ENCODE measurements at regions not wholly inside any gene's neighbourhood (a gene's known extent, or its start where the extent isn't known, plus 50 kb on each side); places are given as distances from the start of the nearest gene placed in this dataset.

- no peak for DNase-seq
These were observed 736.6 kb upstream of the GCFC2 start for GRCh38 chr2:76447294-76447693.

DNA sequence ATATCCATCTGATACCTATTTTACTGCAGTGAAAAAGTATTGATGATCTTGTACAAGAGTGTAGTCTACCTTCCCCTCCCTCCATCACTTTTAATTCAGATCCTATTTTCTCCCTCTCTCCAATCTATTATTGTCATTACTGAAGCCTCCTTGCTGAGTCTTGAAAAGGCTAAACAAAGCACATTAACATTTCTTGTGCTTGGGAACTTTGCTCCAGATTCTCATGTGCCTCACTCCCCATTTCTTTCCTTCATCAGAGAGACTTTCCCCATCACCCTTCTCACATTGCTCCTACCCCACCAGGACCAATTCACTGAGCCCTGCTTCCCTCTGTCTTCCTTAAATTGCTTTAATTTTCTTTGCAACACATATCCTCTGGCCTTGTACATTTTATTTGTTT lies 736.2 kb upstream of the GCFC2 start:
- DNase-seq = no peak

DNA sequence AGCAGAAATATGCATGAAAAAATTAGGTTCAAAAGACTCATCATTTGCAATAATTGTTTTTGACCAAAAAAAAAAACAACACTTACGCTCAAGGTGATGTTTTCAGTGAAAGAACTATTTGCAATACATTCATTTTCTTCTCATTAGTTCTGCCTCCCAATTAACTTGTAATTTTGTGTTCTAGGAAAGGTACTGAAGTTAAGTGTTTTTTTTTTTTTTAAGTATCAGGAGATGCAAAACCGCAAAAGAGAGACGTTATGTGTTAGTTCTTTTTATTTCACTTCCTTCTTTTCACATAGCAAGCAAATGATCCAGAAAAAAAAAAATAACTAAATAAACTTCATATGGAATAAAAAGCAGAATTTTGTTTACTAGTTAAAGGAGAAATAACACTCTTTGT lies 735.2 kb upstream of the GCFC2 start:
- DNase-seq = no peak

GRCh38 chr2:76444732-76445131 lies 734.0 kb upstream of the GCFC2 start:
- DNase-seq = no peak

GRCh38 chr2:76437564-76437963 lies 726.8 kb upstream of the GCFC2 start:
- no peak for DNase-seq

DNA sequence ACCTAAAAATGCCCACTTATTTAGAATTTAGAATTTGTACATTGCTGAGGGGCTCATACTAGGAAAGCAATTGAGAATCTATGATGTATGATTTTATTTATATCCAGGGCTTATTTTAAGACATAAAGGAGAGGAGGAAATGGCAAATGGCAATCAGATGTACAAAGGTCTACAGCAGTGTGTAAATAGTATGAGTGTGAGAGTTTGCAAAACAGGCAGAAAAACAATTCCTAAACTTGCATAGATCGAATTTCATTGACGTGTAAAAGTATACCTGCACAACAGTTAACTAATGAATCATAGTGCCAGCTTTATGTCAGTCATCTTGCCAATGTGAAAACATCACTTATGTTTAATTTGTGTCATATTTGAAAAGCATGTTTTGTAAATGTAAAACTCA lies 718.7 kb upstream of the GCFC2 start:
- no peak for DNase-seq

GRCh38 chr2:76427452-76427851 lies 716.7 kb upstream of the GCFC2 start:
- no peak for DNase-seq

DNA sequence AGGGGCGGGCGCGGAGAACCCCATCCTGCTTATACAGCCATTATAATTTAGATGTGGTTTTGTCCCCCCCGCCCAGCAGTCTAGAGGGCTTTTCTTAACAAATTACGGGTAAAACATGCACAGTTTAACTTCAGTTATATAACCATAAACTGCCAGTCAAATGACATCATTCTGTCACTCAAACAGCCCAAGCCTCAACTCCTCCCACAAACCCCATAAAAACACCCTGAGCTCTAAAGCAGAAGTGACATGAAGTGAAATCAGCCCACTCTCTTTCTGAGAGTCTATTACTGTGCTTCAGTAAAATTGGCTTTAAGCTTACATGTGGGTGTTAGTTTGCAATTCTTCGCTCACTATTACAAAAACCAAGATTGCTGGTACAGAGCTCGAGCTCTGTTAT lies 705.1 kb upstream of the GCFC2 start:
- DNase-seq = no peak

- DNase-seq = no peak
These were observed 702.7 kb upstream of the GCFC2 start for GRCh38 chr2:76413436-76413835.

DNA sequence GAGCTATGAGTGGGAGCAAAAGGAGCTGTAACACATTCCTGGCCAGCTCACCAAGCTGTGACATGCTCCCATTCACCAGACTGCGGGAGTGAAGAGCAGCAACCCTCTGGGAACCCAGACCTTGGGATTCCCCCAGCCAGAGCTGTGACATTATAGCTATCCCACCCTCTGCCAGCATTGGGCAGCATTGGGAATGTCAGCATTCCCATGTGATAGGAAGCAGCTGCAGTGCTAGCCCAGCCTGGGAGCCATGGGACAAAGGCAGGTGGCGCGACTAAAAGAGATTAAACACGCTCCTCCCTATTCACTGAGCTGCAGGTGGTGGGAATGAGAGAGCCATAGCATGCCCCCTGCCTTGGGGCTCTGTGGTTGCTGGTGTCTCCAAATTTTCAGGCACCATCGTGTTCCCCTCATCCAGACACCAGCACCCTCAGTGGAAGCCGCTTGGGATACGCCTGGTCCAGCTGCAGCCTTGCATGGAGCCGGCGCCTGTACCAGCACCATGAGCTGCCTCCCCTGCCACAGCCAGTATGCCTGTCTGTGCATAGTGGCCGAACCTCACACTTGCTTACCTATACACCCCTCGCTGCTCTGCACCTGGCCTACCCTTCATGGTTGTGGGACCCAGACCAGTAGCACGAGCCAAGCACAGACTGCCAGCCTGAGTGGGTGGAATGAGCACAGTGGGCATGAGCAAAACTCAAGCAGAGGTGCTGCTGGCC lies 695.6 kb upstream of the GCFC2 start:
- DNase-seq = no peak

DNA sequence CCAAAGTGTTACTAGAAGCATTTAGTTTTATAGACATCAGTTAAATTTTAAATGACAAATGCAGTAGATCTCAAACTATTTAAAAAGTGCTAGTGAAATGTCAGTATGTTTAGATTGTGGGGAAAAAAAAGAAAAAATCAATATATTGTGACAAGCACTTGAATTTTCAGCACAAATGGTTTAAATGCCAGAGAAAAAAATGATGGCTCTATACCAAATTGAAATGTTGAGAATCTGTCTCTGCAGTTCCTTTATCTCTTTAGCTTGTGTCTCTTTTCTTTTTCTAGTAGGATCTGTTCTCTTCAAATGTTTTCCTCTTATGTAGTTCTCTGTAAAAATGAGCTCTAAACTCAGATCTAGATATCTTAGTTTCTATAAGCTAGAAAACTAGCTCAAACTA lies 682.6 kb upstream of the GCFC2 start:
- no peak for DNase-seq

DNA sequence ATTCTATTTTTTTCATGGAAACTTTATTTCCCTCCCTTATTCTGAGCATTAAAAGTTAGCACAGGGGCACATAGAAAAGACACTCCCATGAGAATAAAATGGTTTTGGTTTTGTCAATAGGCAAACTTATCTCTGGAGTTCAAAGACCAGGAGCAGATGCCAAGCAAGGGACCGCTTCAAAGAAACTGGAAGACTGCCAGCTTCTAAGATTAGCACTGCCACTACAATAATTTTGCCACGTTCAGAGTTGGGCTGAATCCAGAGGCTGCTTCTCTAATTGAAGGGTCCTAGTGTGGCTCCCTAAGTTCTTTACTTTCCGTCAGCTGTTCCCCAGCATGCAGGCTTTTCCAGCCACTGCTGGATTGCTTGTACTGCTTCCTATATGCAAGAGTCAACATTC lies 681.0 kb upstream of the GCFC2 start:
- DNase-seq = peak; percentile 24

- DNase-seq = no peak
These were observed 676.6 kb upstream of the GCFC2 start for GRCh38 chr2:76387294-76387693.

DNA sequence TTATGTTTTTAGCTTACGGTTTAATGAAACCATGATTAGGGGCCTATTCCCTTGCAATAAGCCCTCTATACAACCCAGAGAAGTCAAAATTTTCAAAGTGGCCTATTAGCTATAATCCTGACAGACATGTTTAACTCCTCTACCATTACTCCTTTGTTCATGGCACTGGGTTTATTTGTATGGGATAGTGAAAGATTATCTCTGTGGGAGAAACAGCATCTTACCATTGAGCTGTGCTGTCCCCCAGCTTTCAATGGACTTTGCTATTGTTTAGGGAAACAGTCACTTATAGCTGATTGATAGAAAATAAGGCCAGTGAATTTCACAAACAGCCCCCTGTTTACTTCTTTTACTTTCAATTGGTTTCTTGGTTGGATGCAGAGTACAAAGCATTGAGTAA lies 675.2 kb upstream of the GCFC2 start:
- no peak for DNase-seq

- DNase-seq = no peak
These were observed 670.9 kb upstream of the GCFC2 start for GRCh38 chr2:76381624-76382023.

- no peak for DNase-seq
These were observed 667.4 kb upstream of the GCFC2 start for GRCh38 chr2:76378140-76378539.

- DNase-seq = no peak
These were observed 630.7 kb upstream of the GCFC2 start for GRCh38 chr2:76341439-76341838.

- DNase-seq = no peak
These were observed 622.2 kb upstream of the GCFC2 start for GRCh38 chr2:76332871-76333270.

GRCh38 chr2:76330865-76331264 lies 620.1 kb upstream of the GCFC2 start:
- no peak for DNase-seq

DNA sequence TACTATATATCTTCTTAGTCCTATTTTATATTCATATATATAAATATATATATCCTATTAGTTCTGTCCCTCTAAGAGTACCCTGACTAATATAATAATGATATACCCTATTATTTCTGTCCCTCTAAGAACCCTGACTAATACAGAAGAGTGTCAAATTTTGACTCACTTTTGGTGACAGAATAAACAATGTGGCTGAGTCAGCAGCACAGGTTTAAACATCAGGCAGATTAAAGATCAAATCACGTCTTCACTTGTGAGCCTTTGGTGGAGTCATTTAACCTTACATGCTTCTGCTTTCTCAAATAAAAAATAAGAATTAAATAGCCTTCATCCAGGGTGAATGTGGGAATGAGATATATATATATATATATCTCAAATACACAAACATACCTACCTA lies 615.9 kb upstream of the GCFC2 start:
- no peak for DNase-seq

DNA sequence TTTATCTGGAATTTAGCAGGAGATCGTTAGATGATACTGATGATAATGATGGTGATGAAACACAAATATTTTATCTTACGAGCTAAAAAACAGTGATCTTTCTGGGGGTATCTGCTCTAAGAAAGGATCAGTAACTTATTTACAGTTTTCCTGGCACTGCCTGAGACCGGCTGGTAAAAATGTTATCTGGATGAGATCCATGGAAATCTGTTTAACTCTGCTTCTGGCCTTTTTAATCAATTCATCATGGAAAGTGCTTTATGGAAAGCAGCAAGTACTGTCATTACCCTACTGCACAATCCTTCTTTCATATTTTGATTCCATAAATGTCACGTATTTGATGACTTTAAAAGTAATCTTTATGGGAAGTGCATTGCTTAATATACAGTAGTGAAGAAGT lies 612.7 kb upstream of the GCFC2 start:
- DNase-seq = no peak

GRCh38 chr2:76320716-76321115 lies 610.0 kb upstream of the GCFC2 start:
- no peak for DNase-seq

GRCh38 chr2:76318848-76319360 lies 608.2 kb upstream of the GCFC2 start:
- no peak for DNase-seq

GRCh38 chr2:76316691-76317090 lies 606.0 kb upstream of the GCFC2 start:
- DNase-seq = no peak

- no peak for DNase-seq
These were observed 603.7 kb upstream of the GCFC2 start for GRCh38 chr2:76314271-76315020.
